Parathyroid adenoma (tissue), 2 donors: ENCODE measurements at regions not wholly inside any gene's neighbourhood (a gene's known extent, or its start where the extent isn't known, plus 50 kb on each side); places are given as distances from the start of the nearest gene placed in this dataset.

Experiments
- H2AFZ ChIP-seq: fragments of 300-600 bp; sonication (generic); one replicate; pipeline ENCODE4 v1.7.0; 2017; ENCODE audit warnings: antibody characterized with exemption, mild to moderate bottlenecking
- H3K27ac ChIP-seq: fragments of 300-600 bp; sonication (generic); one replicate; pipeline ENCODE4 v1.7.0; 2017
- H3K27me3 ChIP-seq: fragments of 300-600 bp; sonication (generic); one replicate; pipeline ENCODE4 v1.7.0; 2017; ENCODE audit warnings: low read length; ENCODE audit not compliant: control insufficient read depth, insufficient read depth
- H3K36me3 ChIP-seq: fragments of 300-600 bp; sonication (generic); one replicate; pipeline ENCODE4 v1.7.0; 2017; ENCODE audit warnings: low read length; ENCODE audit not compliant: control insufficient read depth, insufficient read depth
- H3K4me1 ChIP-seq: fragments of 300-600 bp; sonication (generic); one replicate; pipeline ENCODE4 v1.7.0; 2017; ENCODE audit warnings: control low read depth
- H3K4me2 ChIP-seq: fragments of 300-600 bp; sonication (generic); one replicate; pipeline ENCODE4 v1.7.0; 2017; ENCODE audit warnings: low read length
- H3K4me3 ChIP-seq: fragments of 300-600 bp; sonication (generic); one replicate; pipeline ENCODE4 v1.7.0; 2017; ENCODE audit warnings: low read depth, low read length
- H3K79me2 ChIP-seq: fragments of 300-600 bp; sonication (generic); one replicate; pipeline ENCODE4 v1.7.0; 2017; ENCODE audit warnings: control low read depth
- H3K9ac ChIP-seq: fragments of 300-600 bp; sonication (generic); one replicate; pipeline ENCODE4 v1.7.0; 2017; ENCODE audit warnings: mild to moderate bottlenecking
- H3K9me3 ChIP-seq: fragments of 300-600 bp; sonication (generic); one replicate; pipeline ENCODE4 v1.7.0; 2017; ENCODE audit warnings: low read length; ENCODE audit not compliant: control insufficient read depth
- CTCF ChIP-seq: fragments of 300-600 bp; sonication (generic); IDR thresholded peaks from one replicate; pipeline ENCODE4 v1.7.0; 2017; ENCODE audit warnings: antibody characterized with exemption, mild to moderate bottlenecking
- donor health status: primary hyperparathyroidism.

GRCh38 chr11:23944923-23945322 lies 551.9 kb upstream of the LUZP2 start:
- TF ChIP-seq CTCF, result no peak

GRCh38 chr11:23947883-23948282 lies 549.0 kb upstream of the LUZP2 start:
- TF ChIP-seq CTCF, result no peak
- no peak overlapping the region for H3K4me2 ChIP-seq
- H3K79me2 ChIP-seq, result no peaks in the 10 kb centered on the region
- H3K4me3 ChIP-seq, result no peak overlapping the region
- H3K27ac ChIP-seq, result no peak overlapping the region
- no peaks in the 10 kb centered on the region for H3K27me3 ChIP-seq
- no peaks in the 10 kb centered on the region for H3K9me3 ChIP-seq
- H3K36me3 ChIP-seq, result no peaks in the 10 kb centered on the region
- H3K9ac ChIP-seq, result no peak overlapping the region
- no peaks in the 10 kb centered on the region for H3K4me1 ChIP-seq
- no peak overlapping the region for H2AFZ ChIP-seq

More at GRCh38 chr11:23944923-23945322, 551.9 kb upstream of the LUZP2 start:
- no peaks in the 10 kb centered on the region for H3K36me3 ChIP-seq
- no peak overlapping the region for H3K9ac ChIP-seq
- no peak overlapping the region for H3K4me2 ChIP-seq
- H3K4me3 ChIP-seq, result no peak overlapping the region
- no peaks in the 10 kb centered on the region for H3K79me2 ChIP-seq
- H2AFZ ChIP-seq, result no peak overlapping the region
- H3K4me1 ChIP-seq, result no peaks in the 10 kb centered on the region
- no peaks in the 10 kb centered on the region for H3K27me3 ChIP-seq
- no peaks in the 10 kb centered on the region for H3K9me3 ChIP-seq
- H3K27ac ChIP-seq, result no peak overlapping the region

GRCh38 chr11:23948851-23949250 lies 548.0 kb upstream of the LUZP2 start:
- Histone ChIP-seq H3K27ac (no peak overlapping the region), H3K4me2 (no peak overlapping the region), H3K27me3 (no peaks in the 10 kb centered on the region)

GRCh38 chr11:23953951-23954710 lies 542.7 kb upstream of the LUZP2 start:
- no peak for TF ChIP-seq CTCF
- no peak overlapping the region for H3K4me2 ChIP-seq
- no peaks in the 10 kb centered on the region for H3K36me3 ChIP-seq
- no peak overlapping the region for H3K4me3 ChIP-seq
- no peaks in the 10 kb centered on the region for H3K79me2 ChIP-seq
- H3K4me1 ChIP-seq, result no peaks in the 10 kb centered on the region
- no peaks in the 10 kb centered on the region for H3K27me3 ChIP-seq
- no peak overlapping the region for H2AFZ ChIP-seq
- no peak overlapping the region for H3K27ac ChIP-seq
- no peaks in the 10 kb centered on the region for H3K9me3 ChIP-seq
- no peak overlapping the region for H3K9ac ChIP-seq

More at GRCh38 chr11:23948851-23949250, 548.0 kb upstream of the LUZP2 start:
- H3K4me3 ChIP-seq, result no peak overlapping the region
- TF ChIP-seq CTCF, result no peak
- no peaks in the 10 kb centered on the region for H3K4me1 ChIP-seq
- no peaks in the 10 kb centered on the region for H3K79me2 ChIP-seq
- no peaks in the 10 kb centered on the region for H3K36me3 ChIP-seq
- H2AFZ ChIP-seq, result no peak overlapping the region
- no peaks in the 10 kb centered on the region for H3K9me3 ChIP-seq
- H3K9ac ChIP-seq, result no peak overlapping the region

GRCh38 chr11:23954730-23955129 lies 542.1 kb upstream of the LUZP2 start:
- Histone ChIP-seq H3K79me2 (no peaks in the 10 kb centered on the region), H3K4me1 (no peaks in the 10 kb centered on the region), H3K27me3 (no peaks in the 10 kb centered on the region), H3K27ac (no peak overlapping the region), H3K9ac (no peak overlapping the region), H3K4me3 (no peak overlapping the region), H3K9me3 (no peaks in the 10 kb centered on the region), H2AFZ (no peak overlapping the region), H3K4me2 (no peak overlapping the region), H3K36me3 (no peaks in the 10 kb centered on the region)
- no peak for TF ChIP-seq CTCF
